Pancreas (tissue), 10 donors: ENCODE measurements at regions not wholly inside any gene's neighbourhood (a gene's known extent, or its start where the extent isn't known, plus 50 kb on each side); places are given as distances from the start of the nearest gene placed in this dataset.
A peak's percentile ranks its signal among the peaks of the same experiment; 100 is the strongest.
"Not testable (repeated sequence)": the region's sequence is repeated elsewhere in the genome, so short reads cannot be mapped to it uniquely, and the experiment has no call there.

Experiments used
- ATAC-seq, 4 donors: fragments of 200-7000 bp; cut with Tn5 transposase; one replicate each; pipeline versions ENCODE4 v1.8.0 to v1.9.1; 2020; ENCODE audit warnings: mild to moderate bottlenecking in 4 of 4, moderate library complexity in 4 of 4
- DNase-seq, 6 donors: peaks; one replicate each; pipeline ENCODE4 v3.0.0-alpha.2; 2020
- FAIRE-seq: peaks from 2 replicates; lab custom pipeline; 2012; peaks lifted over from hg19 to GRCh38; lab: Jason Lieb, UNC
- H3K27ac ChIP-seq, 4 donors: fragments of 200-600 bp; sonication (generic); 1 replicate in 3 of 4; 2 replicates in 1 of 4; pipeline versions ENCODE4 v1.5.0 to v1.8.0; 2020
- H3K27me3 ChIP-seq, 4 donors: fragments of 200-600 bp; one replicate each; pipeline ENCODE4 v1.8.0; 2021
- H3K36me3 ChIP-seq, 3 donors: fragments of 200-600 bp; sonication (generic) in 1 of 3; one replicate each; pipeline versions ENCODE4 v1.5.0 to v1.8.0; 2020 to 2021
- H3K4me1 ChIP-seq, 3 donors: fragments of 200-600 bp; one replicate each; pipeline ENCODE4 v1.8.0; 2021
- H3K4me3 ChIP-seq, 4 donors: fragments of 200-600 bp; sonication (generic) in 2 of 4; one replicate each; pipeline versions ENCODE4 v1.5.0 to v1.8.0; 2020 to 2021
- H3K9me3 ChIP-seq, 4 donors: fragments of 200-600 bp; one replicate each; pipeline ENCODE4 v1.8.0; 2021
- WGBS, 2 donors: extraction: QIAGEN DNeasy Blood & Tissue Kit; methylation state at CpG; one replicate each; pipeline ENCODE4 v1.1.7; 2013; 5-methylcytosine and 5-hydroxymethylcytosine counted together
- intact Hi-C, 3 donors: fragments of 100-400 bp; cut with DNase I; formaldehyde crosslinking; loops; one replicate each; pipeline versions ENCODE4 v1.11.1 to v1.14.2; 2022
- TF ChIP-seq, protein P1 (sequence below), 4 donors: fragments of 200-600 bp; sonication (generic) in 3 of 4; IDR thresholded peaks; one replicate each; pipeline versions ENCODE4 v1.5.0 to v1.8.0; 2021; ENCODE audit warnings: antibody characterized with exemption in 4 of 4
- donor health status: healthy with polysubstance abuse.
- donor health status: DM: no; HTN: no; CAD: no; lungs with moderate emphysema.
- donor health status: DM: no; HTN: no; CAD: no.
- donor health status: control.
- donor health status: control.
- donor health status: Bipolar disorder and iron deficiency.
- donor health status: DM: yes; HTN: yes; CAD: no.
- donor health status: DM: no; HTN: no; CAD: no.
- donor health status: DM: no; HTN: no; CAD: no.
- donor health status: DM: yes; HTN: yes; CAD: no.

GRCh38 chr16:58801838-58802237, 67.7 kb upstream of the GOT2 start:
- intact Hi-C loops = no loop called here
- H3K4me1 ChIP-seq = no peaks in the 10 kb centered on the region
- no peak overlapping the region for H3K4me3 ChIP-seq
- WGBS, 2 donors = 39 to 49% methylated on average over 1 of the region's 1 CpG
- H3K9me3 ChIP-seq = no peaks in the 10 kb centered on the region
- DNase-seq = no peak
- H3K27me3 ChIP-seq = no peaks in the 10 kb centered on the region
- no peak for FAIRE-seq
- TF ChIP-seq, protein P1, sequence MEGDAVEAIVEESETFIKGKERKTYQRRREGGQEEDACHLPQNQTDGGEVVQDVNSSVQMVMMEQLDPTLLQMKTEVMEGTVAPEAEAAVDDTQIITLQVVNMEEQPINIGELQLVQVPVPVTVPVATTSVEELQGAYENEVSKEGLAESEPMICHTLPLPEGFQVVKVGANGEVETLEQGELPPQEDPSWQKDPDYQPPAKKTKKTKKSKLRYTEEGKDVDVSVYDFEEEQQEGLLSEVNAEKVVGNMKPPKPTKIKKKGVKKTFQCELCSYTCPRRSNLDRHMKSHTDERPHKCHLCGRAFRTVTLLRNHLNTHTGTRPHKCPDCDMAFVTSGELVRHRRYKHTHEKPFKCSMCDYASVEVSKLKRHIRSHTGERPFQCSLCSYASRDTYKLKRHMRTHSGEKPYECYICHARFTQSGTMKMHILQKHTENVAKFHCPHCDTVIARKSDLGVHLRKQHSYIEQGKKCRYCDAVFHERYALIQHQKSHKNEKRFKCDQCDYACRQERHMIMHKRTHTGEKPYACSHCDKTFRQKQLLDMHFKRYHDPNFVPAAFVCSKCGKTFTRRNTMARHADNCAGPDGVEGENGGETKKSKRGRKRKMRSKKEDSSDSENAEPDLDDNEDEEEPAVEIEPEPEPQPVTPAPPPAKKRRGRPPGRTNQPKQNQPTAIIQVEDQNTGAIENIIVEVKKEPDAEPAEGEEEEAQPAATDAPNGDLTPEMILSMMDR (IDR thresholded peaks at IDR 0.05) = no peak
- H3K27ac ChIP-seq = no peak overlapping the region
- ATAC-seq = no peak
- H3K36me3 ChIP-seq = no peaks in the 10 kb centered on the region

- Histone ChIP-seq H3K27me3 (no peaks in the 10 kb centered on the region), H3K36me3 (no peaks in the 10 kb centered on the region), H3K4me1 (no peaks in the 10 kb centered on the region), H3K4me3 (no peak overlapping the region), H3K9me3 (no peaks in the 10 kb centered on the region), H3K27ac (no peak overlapping the region)
- FAIRE-seq (no peak), DNase-seq (no peak), ATAC-seq (no peak)
- intact Hi-C loops = no loop called here
- WGBS, 2 donors = 48 to 70% methylated on average over 9 of the region's 9 CpGs
- TF ChIP-seq, protein P1 (IDR thresholded peaks at IDR 0.05) = no peak
Measured at GRCh38 chr16:58797137-58797801, 63.2 kb upstream of the GOT2 start.

DNA sequence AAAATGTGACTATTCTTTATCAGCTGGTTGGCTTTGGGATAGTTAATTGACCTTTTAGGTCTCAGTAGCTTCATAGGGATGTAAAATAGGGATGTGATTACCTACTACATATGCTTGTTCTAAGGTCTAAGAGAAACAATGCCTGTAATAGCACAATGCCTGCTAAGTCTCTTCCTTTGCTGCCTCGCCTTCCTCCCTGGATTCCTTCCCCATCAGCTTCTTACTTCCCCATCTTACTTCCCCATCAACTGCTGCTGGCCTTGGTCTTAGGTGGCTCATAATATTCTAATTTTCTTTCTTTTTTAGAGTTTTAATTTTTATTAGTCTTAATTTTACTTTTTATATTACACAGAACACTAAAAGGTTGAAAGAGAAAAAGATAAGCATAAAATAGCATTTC, 59.2 kb upstream of the GOT2 start:
- intact Hi-C loops = no loop called here
- H3K4me1 ChIP-seq = no peaks in the 10 kb centered on the region
- no peaks in the 10 kb centered on the region for H3K36me3 ChIP-seq
- no peaks in the 10 kb centered on the region for H3K27me3 ChIP-seq
- ATAC-seq (no peak), FAIRE-seq (no peak), DNase-seq (no peak)
- H3K27ac ChIP-seq = no peak overlapping the region
- no peaks in the 10 kb centered on the region for H3K9me3 ChIP-seq
- TF ChIP-seq, protein P1 (IDR thresholded peaks at IDR 0.05) = no peak
- 50 to 74% methylated on average over 1 of the region's 1 CpG for WGBS, 2 donors
- H3K4me3 ChIP-seq = no peak overlapping the region

DNA sequence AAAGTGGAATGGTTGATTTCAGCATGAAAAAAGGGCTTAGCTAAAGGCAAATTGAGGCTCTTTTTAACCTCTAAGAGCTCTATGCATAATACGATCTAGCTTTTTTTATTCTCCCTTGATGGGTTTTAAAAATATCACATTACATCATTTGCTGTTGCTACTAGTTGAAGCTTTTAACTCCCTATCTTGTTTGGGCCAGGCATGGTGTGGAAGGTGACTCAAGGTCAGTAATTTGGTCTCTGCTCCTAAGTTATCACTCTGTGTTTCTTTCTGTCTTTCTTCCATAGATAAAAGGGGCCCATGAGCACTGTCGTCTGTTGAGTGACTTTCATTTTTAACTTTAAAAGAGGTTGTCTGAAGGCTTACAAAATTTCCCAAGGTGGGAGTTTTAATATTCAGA, 58.1 kb upstream of the GOT2 start:
- ATAC-seq (no peak), FAIRE-seq (no peak), DNase-seq (no peak)
- Histone ChIP-seq H3K27me3 (no peaks in the 10 kb centered on the region), H3K4me1 (no peaks in the 10 kb centered on the region), H3K4me3 (no peak overlapping the region), H3K9me3 (no peaks in the 10 kb centered on the region), H3K27ac (no peak overlapping the region), H3K36me3 (no peaks in the 10 kb centered on the region)
- WGBS, 2 donors = 25 to 38% methylated on average over 2 of the region's 2 CpGs
- TF ChIP-seq, protein P1 (IDR thresholded peaks at IDR 0.05) = no peak
- intact Hi-C loops = no loop called here

DNA sequence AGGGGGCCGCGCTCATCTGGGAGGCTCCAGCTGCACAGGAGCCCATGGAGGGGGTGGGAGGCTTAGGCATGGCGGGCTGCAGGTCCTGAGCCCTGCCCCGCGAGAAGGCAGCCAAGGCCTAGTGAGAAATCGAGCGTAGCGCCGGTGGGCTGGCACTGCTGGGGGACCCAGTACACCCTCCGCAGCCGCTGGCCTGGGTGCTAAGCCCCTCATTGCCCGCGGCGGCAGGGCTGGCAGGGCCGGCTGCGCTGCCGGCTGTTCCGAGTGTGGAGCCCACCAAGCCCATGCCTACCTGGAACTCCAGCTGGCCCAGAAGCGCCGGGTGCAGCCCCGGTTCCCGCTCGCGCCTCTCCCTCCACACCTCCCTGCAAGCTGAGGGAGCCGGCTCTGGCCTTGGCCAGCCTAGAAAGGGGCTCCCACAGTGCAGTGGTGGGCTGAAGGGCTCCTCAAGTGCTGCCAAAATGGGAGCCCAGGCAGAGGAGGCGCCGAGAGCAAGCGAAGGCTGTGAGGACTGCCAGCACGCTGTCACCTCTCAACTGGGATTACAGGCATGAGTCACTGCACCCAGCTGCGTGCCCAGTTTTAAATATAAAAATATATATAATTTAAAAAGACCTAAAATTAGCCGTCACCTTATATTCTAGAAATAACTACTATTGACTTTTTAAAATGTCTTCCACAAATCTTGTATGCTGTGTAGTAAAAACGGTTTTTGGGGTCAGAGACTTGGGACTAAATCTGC, 56.9 kb upstream of the GOT2 start:
- H3K27ac ChIP-seq, FAIRE-seq, intact Hi-C loops, ATAC-seq, H3K9me3 ChIP-seq, H3K27me3 ChIP-seq, H3K36me3 ChIP-seq, H3K4me1 ChIP-seq, H3K4me3 ChIP-seq: not testable (repeated sequence)
- peak in 1 of 6 donors; percentile 53 for DNase-seq
- 91% methylated on average over 9 to 32 of the region's 32 CpGs for WGBS, 2 donors
